ENCODE measurements at regions not wholly inside any gene's neighbourhood (a gene's known extent, or its start where the extent isn't known, plus 50 kb on each side); places are given as distances from the start of the nearest gene placed in this dataset.
A peak's percentile ranks its signal among the peaks of the same experiment; 100 is the strongest.

DNA sequence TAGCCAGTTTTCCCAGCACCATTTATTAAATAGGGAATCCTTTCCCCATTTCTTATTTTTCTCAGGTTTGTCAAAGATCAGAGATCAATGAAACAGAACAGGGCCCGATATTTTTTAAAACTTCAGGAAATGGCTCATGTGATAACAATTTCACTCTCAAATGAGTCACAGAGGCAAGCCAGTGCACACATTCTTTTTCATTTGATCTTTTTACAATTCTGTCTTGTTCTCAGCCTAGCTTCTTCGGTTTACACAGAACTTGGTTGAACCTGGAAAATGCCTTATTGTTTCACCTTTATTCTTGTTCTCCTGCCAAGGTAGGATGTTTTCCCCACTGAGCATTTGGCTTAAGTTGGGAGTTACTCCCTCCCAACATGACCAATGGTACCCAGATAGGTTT is 258.9 kb downstream of the COL12A1 start:
- no peak for DNase-seq

DNA sequence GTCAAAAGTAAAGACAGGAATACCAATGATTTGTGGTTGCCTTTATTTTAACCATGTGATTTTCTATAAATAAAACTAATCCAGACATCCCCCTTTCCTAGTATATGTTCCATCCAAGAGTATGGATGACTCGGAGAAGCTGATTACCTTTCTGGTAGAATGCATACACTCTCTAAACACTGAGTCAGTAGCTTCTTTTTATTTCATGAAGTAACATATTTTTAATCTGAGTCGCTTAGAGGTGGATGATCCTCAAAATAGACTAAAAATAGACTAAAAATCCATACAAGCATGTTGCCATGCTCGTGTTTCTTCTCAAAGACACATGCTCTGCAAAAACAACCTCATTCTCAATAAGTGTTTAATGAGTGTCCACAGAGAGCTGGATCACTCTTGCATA is 263.7 kb downstream of the COL12A1 start:
- DNase-seq: no peak

DNA sequence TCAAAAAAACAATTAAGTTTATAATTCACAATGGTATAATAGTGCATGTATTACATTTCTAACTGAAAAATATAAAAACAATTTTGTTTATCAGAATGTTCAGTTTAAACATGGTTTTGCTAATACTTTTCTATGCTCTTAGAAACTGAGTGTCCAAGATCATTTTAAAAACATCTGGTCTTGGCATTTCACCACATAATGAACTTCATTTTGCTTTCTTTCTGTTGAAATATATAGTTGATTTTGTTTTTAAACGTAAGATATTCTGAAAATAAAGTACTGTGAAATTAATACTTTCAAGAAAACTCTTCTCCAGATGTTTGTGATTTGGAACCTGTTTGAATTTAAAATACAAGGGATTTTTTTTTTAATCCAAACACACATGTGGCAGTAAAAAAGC is 264.4 kb downstream of the COL12A1 start:
- no peak for DNase-seq

DNA sequence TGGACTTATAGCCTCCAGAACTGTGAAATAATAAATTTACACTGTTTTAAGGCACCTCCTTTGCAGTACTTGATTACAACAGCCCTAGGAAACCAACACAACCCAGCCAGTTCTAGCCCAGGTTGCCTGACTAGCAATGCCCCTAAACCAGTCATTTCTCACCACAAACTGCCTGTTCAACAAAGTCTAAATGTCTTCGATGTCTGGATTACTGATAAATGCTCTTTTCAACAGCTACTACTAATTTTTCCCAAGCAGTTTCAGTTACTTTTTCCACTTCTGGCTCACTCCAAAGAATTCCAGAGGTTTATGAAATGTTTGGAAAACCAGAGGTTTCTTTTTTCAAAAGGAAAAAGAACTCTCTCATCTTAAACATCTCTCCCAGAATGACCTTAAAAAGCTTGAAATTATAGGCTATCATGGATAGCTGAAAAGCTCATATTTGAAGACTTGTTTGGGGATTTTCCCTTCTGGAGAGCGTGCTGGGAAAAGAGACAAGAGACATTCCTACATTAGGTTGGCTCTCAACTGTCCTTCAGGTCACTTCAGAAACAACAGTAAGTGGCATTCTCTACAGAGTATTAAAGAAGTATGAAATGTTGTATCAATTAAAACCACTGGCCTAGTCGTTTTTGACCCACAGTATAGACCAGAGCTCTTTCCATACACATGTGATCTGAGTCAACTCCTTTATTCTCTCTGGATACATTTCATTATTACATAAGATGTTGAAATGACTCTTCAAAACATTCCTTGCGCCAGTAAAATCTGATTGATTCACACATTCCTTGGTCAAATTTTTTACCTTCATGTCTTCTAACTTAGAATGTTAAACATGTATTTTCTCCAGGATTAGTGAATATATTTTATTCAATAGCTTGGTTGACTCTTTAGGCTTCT is 265.9 kb downstream of the COL12A1 start:
- DNase-seq: no peak

- DNase-seq: no peak
These were observed 266.6 kb downstream of the COL12A1 start for GRCh38 chr6:74939151-74939708.

GRCh38 chr6:74937936-74938335 is 267.9 kb downstream of the COL12A1 start:
- no peak for DNase-seq

- no peak for DNase-seq
These were observed 269.0 kb downstream of the COL12A1 start for GRCh38 chr6:74936886-74937285.

- DNase-seq: peak; percentile 62
These were observed 273.5 kb downstream of the COL12A1 start for GRCh38 chr6:74932232-74932888.

DNA sequence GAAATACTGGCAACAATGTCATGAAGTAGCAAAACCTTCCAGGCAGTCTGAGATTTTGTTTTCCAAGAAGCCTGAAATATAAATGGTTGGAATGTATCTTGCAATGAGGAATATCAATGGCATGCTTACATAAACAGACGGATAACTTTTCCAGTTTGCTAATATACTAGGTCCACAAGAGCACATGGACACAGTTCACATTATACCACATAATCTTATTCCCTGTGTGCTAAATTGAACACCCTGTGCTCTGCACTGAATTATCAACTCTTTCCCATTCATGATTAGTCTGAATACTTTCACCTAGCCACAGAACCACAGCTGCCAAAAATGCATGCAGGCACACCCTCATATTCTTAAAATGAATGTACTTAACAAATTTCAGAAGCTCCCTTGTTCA is 274.3 kb downstream of the COL12A1 start:
- no peak for DNase-seq

DNA sequence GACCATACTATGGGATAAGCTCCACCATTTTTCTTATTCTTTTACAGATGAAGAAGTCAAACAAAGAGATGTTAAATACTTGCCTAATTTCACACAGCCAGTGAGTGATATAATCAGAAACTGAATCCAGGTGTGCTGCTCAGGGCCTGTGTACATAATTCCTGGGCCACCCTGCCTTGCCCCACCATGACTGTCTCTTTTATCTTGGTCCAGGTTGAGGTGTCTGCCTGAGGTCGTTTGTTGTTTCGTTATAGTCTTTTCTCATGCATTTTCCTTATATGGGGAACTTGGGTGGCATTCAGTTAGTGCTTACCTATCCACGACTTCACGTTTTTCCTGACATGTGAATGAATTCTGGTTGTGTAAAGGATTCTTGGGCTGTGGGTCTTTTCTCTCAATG is 277.6 kb downstream of the COL12A1 start:
- no peak for DNase-seq

DNA sequence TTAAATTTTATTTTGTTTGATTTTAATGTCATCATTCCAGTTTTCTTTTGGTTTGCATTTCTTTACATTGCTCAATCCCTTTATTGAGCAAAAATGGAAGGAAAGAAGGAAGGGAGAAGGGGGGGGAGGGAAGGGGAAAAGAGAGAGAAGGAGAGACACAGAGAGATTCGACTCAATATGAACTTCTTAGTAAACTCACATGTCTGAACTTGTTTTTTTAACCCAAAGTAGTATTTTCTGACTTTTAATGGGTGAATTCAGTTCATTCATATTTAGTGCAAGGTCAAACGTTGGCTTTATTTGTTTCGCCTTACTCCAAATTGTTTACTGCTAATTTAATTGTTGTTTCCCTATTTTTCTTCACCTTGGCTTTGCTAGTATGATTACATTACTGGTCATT is 278.6 kb downstream of the COL12A1 start:
- no peak for DNase-seq

GRCh38 chr6:74925683-74926082 is 280.2 kb downstream of the COL12A1 start:
- peak; percentile 91 for DNase-seq

- no peak for DNase-seq
These were observed 291.0 kb downstream of the COL12A1 start for GRCh38 chr6:74914888-74915287.

- no peak for DNase-seq
These were observed 293.6 kb downstream of the COL12A1 start for GRCh38 chr6:74912234-74912633.

- no peak for DNase-seq
These were observed 303.0 kb downstream of the COL12A1 start for GRCh38 chr6:74902846-74903245.

DNA sequence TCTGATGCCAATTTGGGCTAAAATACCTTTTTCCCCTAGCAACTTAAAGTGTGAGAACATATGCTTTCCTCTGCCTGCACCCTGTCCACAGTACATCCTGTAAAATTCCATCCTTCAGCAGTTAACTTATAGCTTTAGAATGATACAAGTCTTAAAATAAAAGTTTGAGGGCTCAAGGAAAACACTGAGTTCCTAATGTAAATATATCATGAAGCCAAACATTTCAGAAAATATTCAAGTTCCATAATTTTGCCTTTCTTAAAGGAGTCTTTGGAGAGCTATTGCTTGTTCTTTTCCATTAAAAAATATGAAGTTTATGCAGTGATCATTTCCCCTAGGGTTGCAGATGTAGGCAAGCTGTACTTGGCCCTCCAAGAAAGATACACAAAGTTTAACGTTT is 303.8 kb downstream of the COL12A1 start:
- no peak for DNase-seq

DNA sequence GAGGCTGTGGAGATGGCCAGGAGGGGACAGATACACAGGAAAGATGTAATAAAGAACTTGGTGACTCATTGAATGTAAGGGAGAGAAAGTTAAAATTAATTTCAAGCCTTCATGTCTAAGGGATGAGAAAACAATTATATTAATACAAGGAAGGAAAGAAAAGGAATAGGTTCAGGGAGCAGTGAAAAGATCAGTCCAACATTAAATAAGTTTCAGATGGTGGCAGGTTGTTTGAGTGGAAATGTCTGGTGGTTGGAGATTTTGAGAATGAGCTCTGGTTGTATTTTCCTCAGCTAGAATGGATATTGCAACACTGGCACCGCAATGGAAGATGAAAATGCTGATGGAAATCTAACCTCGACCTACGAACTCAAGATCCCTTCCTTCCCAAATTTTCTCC is 304.3 kb downstream of the COL12A1 start:
- no peak for DNase-seq

GRCh38 chr6:74899416-74899815 is 306.4 kb downstream of the COL12A1 start:
- DNase-seq: peak; percentile 51

- no peak for DNase-seq
These were observed 313.8 kb downstream of the COL12A1 start for GRCh38 chr6:74892091-74892490.

- no peak for DNase-seq
These were observed 314.5 kb downstream of the COL12A1 start for GRCh38 chr6:74891349-74891831.

- no peak for DNase-seq
These were observed 316.2 kb downstream of the COL12A1 start for GRCh38 chr6:74889635-74890034.

- peak; percentile 43 for DNase-seq
These were observed 317.1 kb downstream of the COL12A1 start for GRCh38 chr6:74888741-74889140.

GRCh38 chr6:74879976-74880375 is 325.9 kb downstream of the COL12A1 start:
- no peak for DNase-seq

DNA sequence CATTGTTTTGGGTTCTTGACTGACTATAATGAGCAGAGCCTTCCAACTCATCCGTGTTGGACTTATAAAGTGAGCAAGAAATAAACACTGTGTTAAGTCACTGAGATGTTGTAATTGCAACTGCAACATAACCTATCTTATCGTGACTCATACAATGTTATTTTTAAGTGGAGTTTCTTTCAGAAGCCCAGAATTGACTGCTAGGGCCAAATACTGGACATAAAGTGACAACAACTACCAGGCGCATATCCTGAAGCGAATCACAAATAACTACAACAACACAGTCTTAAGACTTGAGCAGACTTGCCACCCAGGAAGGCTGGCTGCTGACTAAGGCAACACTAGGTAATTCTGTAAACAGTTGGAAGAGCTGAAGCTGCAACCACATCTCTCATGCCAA is 326.6 kb downstream of the COL12A1 start:
- no peak for DNase-seq

Measured in OCI-M1 (cell line).